Amygdala (tissue), 56 donors: ENCODE measurements at regions not wholly inside any gene's neighbourhood (a gene's known extent, or its start where the extent isn't known, plus 50 kb on each side); places are given as distances from the start of the nearest gene placed in this dataset.

Experiments
- DNase-seq, 56 donors: peaks; one replicate each; lab custom pipeline; 2025; lab: John Stamatoyannopoulos, UW

GRCh38 chr4:30924495-30924894 is 204.3 kb downstream of the PCDH7 start:
- DNase-seq, result no peak

DNA sequence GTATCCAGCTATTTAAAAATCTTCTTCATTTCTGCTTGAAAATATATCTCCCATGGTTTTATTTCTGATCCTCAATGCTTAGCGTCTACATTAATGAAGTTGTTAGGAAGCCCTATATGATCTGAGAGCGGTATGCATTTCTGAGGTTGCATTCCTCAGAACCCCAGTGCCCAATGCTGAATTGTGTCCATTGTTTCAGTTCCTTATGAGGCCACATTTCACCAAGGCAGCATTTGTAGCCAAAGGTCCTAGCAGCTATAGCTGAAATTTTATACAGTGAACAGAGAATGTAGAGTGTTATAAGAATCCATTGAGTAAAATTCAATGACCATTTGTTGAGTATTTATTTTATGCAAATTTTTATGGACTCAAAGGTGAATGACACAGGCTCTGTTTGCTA is 209.5 kb downstream of the PCDH7 start:
- no peak for DNase-seq

DNA sequence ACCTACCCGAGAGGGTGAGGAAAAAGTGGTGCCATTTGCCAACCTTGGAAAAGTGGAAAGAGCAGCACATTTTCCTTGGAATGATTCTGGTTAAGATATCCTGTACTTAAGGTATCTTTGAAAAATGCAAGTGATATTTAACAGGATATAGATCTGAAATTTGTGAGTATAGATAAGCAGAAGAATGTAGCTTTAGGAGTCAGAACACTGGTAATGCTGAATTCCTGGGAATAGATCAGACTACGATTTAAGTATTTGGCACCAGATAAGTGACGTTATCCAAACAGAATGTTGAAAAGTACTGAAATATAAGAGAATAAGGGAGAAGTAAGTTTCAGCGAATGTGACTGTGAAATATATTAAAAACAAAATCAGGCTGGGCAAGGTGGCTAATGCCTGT is 210.1 kb downstream of the PCDH7 start:
- no peak for DNase-seq

- no peak for DNase-seq
These were observed 212.4 kb downstream of the PCDH7 start for GRCh38 chr4:30932581-30932980.

GRCh38 chr4:30939069-30939468 is 218.9 kb downstream of the PCDH7 start:
- no peak for DNase-seq

DNA sequence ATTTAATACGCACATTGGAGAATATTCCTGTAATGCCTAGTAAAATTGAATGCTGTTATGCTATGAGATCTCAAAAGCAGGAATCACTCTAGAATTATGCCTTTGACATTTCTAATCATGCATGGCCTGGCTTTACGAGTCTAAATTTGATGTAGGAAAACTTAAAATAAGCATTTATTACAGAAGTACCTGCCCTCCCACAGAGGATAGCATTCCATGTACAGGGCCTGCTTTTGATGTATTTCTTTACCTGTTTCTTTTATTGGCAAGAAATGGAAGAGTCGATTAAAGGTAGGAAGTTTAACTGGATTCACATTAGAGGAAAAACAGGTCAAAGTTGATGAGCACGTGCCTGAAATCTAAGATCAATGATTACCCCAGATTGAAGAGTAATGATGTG is 219.5 kb downstream of the PCDH7 start:
- DNase-seq, result no peak

GRCh38 chr4:30941641-30942040 is 221.5 kb downstream of the PCDH7 start:
- DNase-seq, result no peak

GRCh38 chr4:30943356-30943755 is 223.2 kb downstream of the PCDH7 start:
- DNase-seq, result no peak

DNA sequence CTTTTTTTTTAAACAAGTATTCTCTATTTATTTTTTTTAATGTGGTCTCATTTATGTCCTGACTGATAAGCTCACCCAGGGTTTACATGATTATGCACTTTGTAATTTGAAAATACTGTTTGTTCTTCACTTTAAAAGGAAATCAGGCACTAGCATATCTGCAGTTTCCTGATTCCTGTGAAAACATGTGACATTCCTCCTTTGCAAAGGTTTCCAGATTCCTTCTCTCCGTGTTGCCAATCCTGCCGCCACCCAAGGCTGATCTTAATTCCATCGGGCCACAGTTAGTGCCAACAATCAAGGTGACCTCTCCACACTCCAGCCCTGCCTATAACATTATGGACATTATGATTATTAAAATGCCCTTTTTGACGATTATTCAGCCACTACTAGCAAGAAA is 225.4 kb downstream of the PCDH7 start:
- DNase-seq, result no peak

DNA sequence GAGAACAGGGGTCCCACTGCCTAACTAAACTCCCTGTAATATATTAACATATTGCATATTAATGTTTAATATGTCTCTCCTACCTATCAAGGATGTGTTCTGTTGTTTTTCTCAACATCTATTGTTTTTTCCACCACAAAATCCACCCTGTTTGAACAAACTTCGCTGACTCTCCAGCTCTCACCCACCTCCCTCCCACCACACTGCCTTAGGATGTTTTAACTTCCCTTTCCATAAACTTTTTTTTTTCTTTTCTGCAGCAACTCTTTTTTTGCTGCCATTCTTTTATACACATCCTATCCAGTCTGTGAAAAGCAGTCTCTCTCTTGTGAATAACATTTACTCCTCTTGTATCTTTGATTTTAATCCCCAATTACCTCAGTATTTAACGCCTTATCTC is 226.1 kb downstream of the PCDH7 start:
- no peak for DNase-seq

GRCh38 chr4:30948653-30949052 is 228.5 kb downstream of the PCDH7 start:
- no peak for DNase-seq

- no peak for DNase-seq
These were observed 230.6 kb downstream of the PCDH7 start for GRCh38 chr4:30950737-30951136.

GRCh38 chr4:30952526-30953219 is 232.5 kb downstream of the PCDH7 start:
- DNase-seq, result no peak

- DNase-seq, result no peak
These were observed 233.6 kb downstream of the PCDH7 start for GRCh38 chr4:30953799-30954198.

- no peak for DNase-seq
These were observed 236.7 kb downstream of the PCDH7 start for GRCh38 chr4:30956916-30957315.

DNA sequence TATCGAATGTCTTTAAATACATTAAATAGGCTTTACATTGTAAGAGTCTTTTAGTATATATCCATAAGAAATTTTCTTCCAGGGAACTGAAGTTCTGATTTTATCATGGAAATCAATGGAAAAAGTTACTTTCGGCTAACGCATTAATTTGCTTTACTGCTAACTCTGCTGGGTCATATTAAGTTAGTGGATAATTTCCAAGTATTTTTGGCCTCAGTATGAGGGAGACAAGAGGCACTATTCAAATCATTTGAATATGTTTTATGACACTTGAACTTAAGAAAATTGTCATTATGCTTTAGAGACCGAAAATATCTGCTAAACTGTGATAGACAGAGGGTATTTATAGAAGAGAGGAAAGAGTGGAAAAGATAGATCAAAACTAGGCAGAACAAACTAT is 237.5 kb downstream of the PCDH7 start:
- no peak for DNase-seq

- no peak for DNase-seq
These were observed 239.8 kb downstream of the PCDH7 start for GRCh38 chr4:30959781-30960485.

- DNase-seq, result no peak
These were observed 242.8 kb downstream of the PCDH7 start for GRCh38 chr4:30962939-30963338.

DNA sequence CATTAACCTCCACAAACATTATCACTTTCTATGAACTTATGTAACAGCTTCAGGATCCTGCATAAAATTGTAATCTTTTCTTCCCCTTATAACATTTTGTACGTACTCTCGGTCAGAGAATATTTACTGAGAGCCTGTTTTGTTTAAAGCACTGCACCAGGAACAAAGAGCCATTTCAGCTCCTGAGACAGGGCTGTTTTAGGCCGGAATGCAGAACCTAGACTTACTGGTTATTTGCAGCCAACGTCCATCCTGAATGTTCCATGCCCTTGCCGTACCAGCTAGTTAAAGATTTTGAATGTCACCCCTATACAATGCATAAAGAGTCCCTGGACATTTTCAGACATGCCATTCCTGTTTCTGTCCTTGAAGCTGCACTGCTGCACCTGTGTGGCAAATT is 248.8 kb downstream of the PCDH7 start:
- peak in 4 of 56 donors; percentile 1 to 2 (median 2) for DNase-seq

DNA sequence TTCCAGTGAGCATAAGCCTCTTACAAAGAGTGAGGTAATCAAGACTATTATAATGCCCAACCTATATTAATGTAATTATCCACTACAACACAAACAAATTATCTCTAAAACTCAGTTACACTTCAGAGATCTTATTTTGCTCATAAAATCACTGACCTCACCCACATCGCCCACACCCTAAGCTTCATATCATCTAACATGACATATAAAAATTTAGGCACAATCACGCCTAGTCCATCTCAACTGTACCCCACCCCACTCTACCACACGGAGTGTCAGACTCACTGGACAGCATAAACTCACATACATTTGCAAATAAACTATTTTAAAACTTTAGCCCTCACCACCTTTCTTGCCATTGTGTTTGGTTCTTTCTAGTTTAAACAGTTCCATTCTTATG is 252.4 kb downstream of the PCDH7 start:
- DNase-seq, result no peak

- DNase-seq, result no peak
These were observed 253.8 kb downstream of the PCDH7 start for GRCh38 chr4:30973993-30974392.

DNA sequence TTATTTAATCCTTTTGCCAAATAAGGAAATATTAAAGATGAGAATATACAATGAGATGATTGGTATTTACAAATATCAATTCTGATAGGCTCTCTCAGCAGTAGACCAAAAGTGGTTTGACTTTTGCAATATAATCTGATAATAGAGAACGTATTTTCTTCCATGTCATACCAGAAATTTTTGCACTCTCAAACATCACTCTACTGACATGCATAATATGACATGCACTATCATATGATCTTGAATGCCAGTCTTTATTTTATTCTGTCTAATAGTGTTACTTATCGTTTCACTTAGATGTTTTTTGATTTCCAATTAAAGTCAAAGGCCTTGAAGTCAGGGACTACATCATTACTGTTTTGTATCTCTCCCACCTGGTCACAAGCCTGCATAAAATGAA is 259.2 kb downstream of the PCDH7 start:
- DNase-seq, result no peak
